Prostate gland (tissue), 2 donors: ENCODE measurements at regions not wholly inside any gene's neighbourhood (a gene's known extent, or its start where the extent isn't known, plus 50 kb on each side); places are given as distances from the start of the nearest gene placed in this dataset.

Experiments
- POLR2A ChIP-seq: fragments of 450-650 bp; IDR thresholded peaks from one replicate; pipeline ENCODE4 v1.6.1; 2016; ENCODE audit warnings: antibody characterized with exemption, mild to moderate bottlenecking
- TF ChIP-seq, protein P1 (sequence below), 4 experiments: fragments of 200-600 bp in 2 of 4; fragments of 450-650 bp in 2 of 4; sonication (generic) in 2 of 4; IDR thresholded peaks; 1 replicate in 3 of 4; 2 replicates in 1 of 4; pipeline ENCODE4 v1.5.1; 2016 to 2019; ENCODE audit warnings: antibody characterized with exemption in 4 of 4, mild to moderate bottlenecking in 2 of 4, moderate library complexity in 2 of 4

DNA sequence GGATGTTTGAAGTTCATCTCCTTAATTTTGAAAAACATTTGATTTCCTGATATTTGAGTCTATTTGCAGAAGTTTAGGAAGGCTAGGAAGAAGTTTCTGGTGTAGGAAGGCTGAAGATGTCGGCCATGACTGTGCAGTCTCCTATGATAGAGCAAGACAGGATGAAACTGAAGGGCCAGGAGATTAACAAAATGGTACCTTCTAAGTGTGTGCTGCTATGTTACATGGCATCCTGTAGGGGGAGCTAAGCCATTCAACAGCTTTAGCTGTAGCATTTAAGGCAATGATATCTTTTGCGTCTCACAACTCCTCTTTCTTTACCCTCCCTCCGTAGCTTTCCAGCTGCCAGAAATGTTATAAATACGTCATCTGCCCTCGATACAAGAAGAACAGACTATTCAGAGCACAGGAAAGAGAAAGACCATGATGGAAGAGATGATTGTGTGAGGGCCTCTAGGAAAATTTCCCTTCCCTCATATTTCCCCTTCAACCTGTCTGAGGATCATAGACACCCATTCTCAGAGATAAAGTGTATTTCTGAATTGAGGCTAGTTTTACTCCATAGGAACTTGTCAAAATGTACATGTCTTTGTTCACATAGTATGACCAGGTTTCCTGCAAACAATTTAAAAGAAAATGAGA lies 61.1 kb downstream of the XCL1 start:
- TF ChIP-seq, protein P1, sequence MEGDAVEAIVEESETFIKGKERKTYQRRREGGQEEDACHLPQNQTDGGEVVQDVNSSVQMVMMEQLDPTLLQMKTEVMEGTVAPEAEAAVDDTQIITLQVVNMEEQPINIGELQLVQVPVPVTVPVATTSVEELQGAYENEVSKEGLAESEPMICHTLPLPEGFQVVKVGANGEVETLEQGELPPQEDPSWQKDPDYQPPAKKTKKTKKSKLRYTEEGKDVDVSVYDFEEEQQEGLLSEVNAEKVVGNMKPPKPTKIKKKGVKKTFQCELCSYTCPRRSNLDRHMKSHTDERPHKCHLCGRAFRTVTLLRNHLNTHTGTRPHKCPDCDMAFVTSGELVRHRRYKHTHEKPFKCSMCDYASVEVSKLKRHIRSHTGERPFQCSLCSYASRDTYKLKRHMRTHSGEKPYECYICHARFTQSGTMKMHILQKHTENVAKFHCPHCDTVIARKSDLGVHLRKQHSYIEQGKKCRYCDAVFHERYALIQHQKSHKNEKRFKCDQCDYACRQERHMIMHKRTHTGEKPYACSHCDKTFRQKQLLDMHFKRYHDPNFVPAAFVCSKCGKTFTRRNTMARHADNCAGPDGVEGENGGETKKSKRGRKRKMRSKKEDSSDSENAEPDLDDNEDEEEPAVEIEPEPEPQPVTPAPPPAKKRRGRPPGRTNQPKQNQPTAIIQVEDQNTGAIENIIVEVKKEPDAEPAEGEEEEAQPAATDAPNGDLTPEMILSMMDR (IDR thresholded peaks at IDR 0.05) = peak in 2 of 4 experiments; percentile 17 to 40
- TF ChIP-seq POLR2A = no peak
